IMR-90 (cell line): ENCODE measurements at regions not wholly inside any gene's neighbourhood (a gene's known extent, or its start where the extent isn't known, plus 50 kb on each side); places are given as distances from the start of the nearest gene placed in this dataset.

ENCODE experiments used
- ATAC-seq: fragments of 200-7000 bp; cut with Tn5 transposase; 2 replicates; pipeline ENCODE4 v1.9.1; 2020; ENCODE audit warnings: low read depth, mild to moderate bottlenecking, moderate library complexity
- BruUV-seq: library from RNA; stranded (reverse); fragments of 400-500 nt; replicated peaks from 2 replicates; lab custom pipeline; 2021; lab: Mats Ljungman, UMichigan
- CTCF ChIA-PET: fragments of 300-600 bp; formaldehyde crosslinking; extraction: SDS; loops from one replicate; lab custom pipeline; 2021; ENCODE audit warnings: antibody characterized with exemption; lab: Yijun Ruan, JAX
- POLR2A ChIA-PET: fragments of 300-600 bp; sonication (Branson Sonifier 250); formaldehyde crosslinking; loops from one replicate; lab custom pipeline; 2022; ENCODE audit warnings: antibody characterized with exemption; ENCODE audit not compliant: unreplicated experiment; lab: Charles Lee
- DNase-seq: peaks from one replicate; pipeline ENCODE4 v3.0.0; 2013
- H2AFZ ChIP-seq: replicated peaks from 2 replicates; pipeline ENCODE3; 2013; ENCODE audit warnings: low read length, mild to moderate bottlenecking; ENCODE audit not compliant: poor library complexity
- H2AK5ac ChIP-seq: 2 replicates; pipeline ENCODE4 v1.6.1; 2013; ENCODE audit warnings: low read depth, low read length, inconsistent platforms
- H2AK9ac ChIP-seq: replicated peaks from 2 replicates; pipeline ENCODE3; 2013; ENCODE audit warnings: mild to moderate bottlenecking, low read depth, low read length, moderate library complexity; ENCODE audit not compliant: poor library complexity
- H2BK120ac ChIP-seq: 2 replicates; pipeline ENCODE4 v1.6.1; 2013; ENCODE audit warnings: low read depth, low read length, inconsistent platforms
- H2BK15ac ChIP-seq: 3 replicates; pipeline ENCODE4 v1.6.1; 2013; ENCODE audit warnings: low read depth, low read length, inconsistent platforms
- H2BK20ac ChIP-seq: 2 replicates; pipeline ENCODE4 v1.6.1; 2013; ENCODE audit warnings: low read depth, mild to moderate bottlenecking, inconsistent platforms, low read length, moderate library complexity
- H2BK5ac ChIP-seq: 2 replicates; pipeline ENCODE4 v1.6.1; 2013; ENCODE audit warnings: mild to moderate bottlenecking, low read depth, low read length, inconsistent platforms; ENCODE audit not compliant: poor library complexity, severe bottlenecking
- H3K14ac ChIP-seq: replicated peaks from 2 replicates; pipeline ENCODE4 v1.6.1; 2013; ENCODE audit warnings: low read depth, low read length, inconsistent platforms
- H3K18ac ChIP-seq: 2 replicates; pipeline ENCODE4 v1.6.1; 2013; ENCODE audit warnings: low read depth, low read length, control low read depth
- H3K23ac ChIP-seq: 2 replicates; pipeline ENCODE4 v1.6.1; 2013; ENCODE audit warnings: low read depth, low read length, inconsistent platforms
- H3K27ac ChIP-seq: 2 replicates; pipeline ENCODE4 v1.5.1; 2013; ENCODE audit warnings: mild to moderate bottlenecking, control low read depth, low read length; ENCODE audit not compliant: insufficient read depth
- H3K27me3 ChIP-seq: 2 replicates; pipeline ENCODE4 v1.6.1; 2013; ENCODE audit warnings: low read length; ENCODE audit not compliant: control insufficient read depth, insufficient read depth
- H3K36me3 ChIP-seq: 2 replicates; pipeline ENCODE4 v1.6.1; 2013; ENCODE audit warnings: low read length, mixed read lengths; ENCODE audit not compliant: control insufficient read depth, insufficient read depth
- H3K4ac ChIP-seq: 2 replicates; pipeline ENCODE4 v1.6.1; 2013; ENCODE audit warnings: low read depth, low read length, inconsistent platforms
- H3K4me1 ChIP-seq: 2 replicates; pipeline ENCODE4 v1.6.1; 2013; ENCODE audit warnings: low read length, mixed read lengths; ENCODE audit not compliant: control insufficient read depth, insufficient read depth
- H3K4me2 ChIP-seq: 2 replicates; pipeline ENCODE4 v1.6.1; 2013; ENCODE audit warnings: low read depth, mild to moderate bottlenecking, control low read depth, low read length, moderate library complexity
- H3K4me3 ChIP-seq: 2 replicates; pipeline ENCODE4 v1.5.1; 2013; ENCODE audit warnings: low read depth, mild to moderate bottlenecking, control low read depth, low read length, moderate library complexity; ENCODE audit not compliant: insufficient read depth
- H3K56ac ChIP-seq: 2 replicates; pipeline ENCODE4 v1.6.1; 2013; ENCODE audit warnings: low read length, inconsistent platforms; ENCODE audit not compliant: insufficient read depth; ENCODE audit errors: extremely low read depth
- H3K79me1 ChIP-seq, 2 experiments: 2 replicates each; pipeline ENCODE4 v1.6.1; 2013; ENCODE audit warnings: low read length in 2 of 2, inconsistent platforms in 1 of 2, low read depth in 1 of 2
- H3K9ac ChIP-seq: 2 replicates; pipeline ENCODE4 v1.6.1; 2013; ENCODE audit warnings: low read depth, low read length, control low read depth
- H3K9me1 ChIP-seq: 2 replicates; pipeline ENCODE4 v1.6.1; 2013; ENCODE audit warnings: low read length, inconsistent platforms; ENCODE audit not compliant: insufficient read depth
- H3K9me3 ChIP-seq: 2 replicates; pipeline ENCODE4 v1.6.1; 2013; ENCODE audit warnings: low read length; ENCODE audit not compliant: control insufficient read depth, insufficient read depth
- H4K20me1 ChIP-seq: 2 replicates; pipeline ENCODE4 v1.6.1; 2013; ENCODE audit warnings: low read length, inconsistent platforms; ENCODE audit not compliant: insufficient read depth
- H4K5ac ChIP-seq: 2 replicates; pipeline ENCODE4 v1.6.1; 2013; ENCODE audit warnings: mild to moderate bottlenecking, low read depth, low read length, control low read depth
- H4K8ac ChIP-seq, 2 experiments: 2 replicates each; pipeline ENCODE4 v1.6.1; 2013; ENCODE audit warnings: low read depth in 2 of 2, low read length in 2 of 2, control low read depth in 1 of 2, inconsistent platforms in 1 of 2
- H4K91ac ChIP-seq: 2 replicates; pipeline ENCODE4 v1.6.1; 2013; ENCODE audit warnings: low read depth, low read length, inconsistent platforms; ENCODE audit not compliant: insufficient read depth
- CHD1 ChIP-seq: IDR thresholded peaks from 2 replicates; pipeline ENCODE4 v1.6.1; 2012; ENCODE audit warnings: low read depth, low read length, improper control_type of control experiment
- MXI1 ChIP-seq: IDR thresholded peaks from 2 replicates; pipeline ENCODE4 v1.6.1; 2012; ENCODE audit warnings: low read depth, mild to moderate bottlenecking, low read length, moderate library complexity, borderline replicate concordance
- WGBS, 2 experiments: methylation state at CpG; one replicate each; pipeline versions ENCODE4 v1.1.5 to v1.1.7; 2013; ENCODE audit warnings: missing lambda C conversion rate in 2 of 2; ENCODE audit not compliant: insufficient read length in 1 of 2; ENCODE audit errors: extremely low coverage in 2 of 2; 5-methylcytosine and 5-hydroxymethylcytosine counted together
- dilution Hi-C: fragments of 300-500 bp; cut with HindIII; formaldehyde crosslinking; loops from one replicate; pipeline ENCODE4 v1.14.3; 2018; ENCODE audit warnings: low sequenced_read_pairs; ENCODE audit not compliant: unreplicated experiment
- in situ Hi-C: fragments of 300-500 bp; cut with MboI; formaldehyde crosslinking; loops from 3 replicates; pipeline ENCODE4 v1.14.3; 2019; ENCODE audit warnings: low sequenced_read_pairs, inconsistent platforms, mixed read lengths
- intact Hi-C: fragments of 100-400 bp; cut with micrococcal nuclease; formaldehyde crosslinking; loops from 2 replicates; pipeline ENCODE4 v1.10.0; 2022

DNA sequence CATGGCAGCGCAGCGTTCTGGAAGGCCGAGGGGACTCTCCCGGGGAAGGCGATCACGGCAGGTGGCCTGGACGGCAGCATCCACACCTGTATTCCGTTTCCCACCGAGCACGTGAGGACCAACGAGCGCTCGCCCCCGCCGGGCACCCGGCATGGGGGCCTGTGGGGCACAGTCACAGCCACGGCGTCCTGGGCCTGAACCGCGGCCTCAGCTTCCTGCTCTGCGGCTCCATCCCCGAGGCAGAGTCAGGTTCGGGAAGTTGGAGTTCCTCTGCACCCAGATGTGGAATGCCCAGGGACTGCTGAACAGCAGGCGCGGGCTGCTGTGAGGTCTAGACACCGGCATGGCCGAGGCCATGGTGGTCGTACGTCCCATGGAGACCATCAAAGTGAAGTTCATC, 1713.9 kb downstream of the TP53TG3F start:
- in situ Hi-C loops (no loop called here), intact Hi-C loops (no loop called here), dilution Hi-C loops (no loop called here)
- no peak for TF ChIP-seq CHD1
- no peak for TF ChIP-seq MXI1
- Histone ChIP-seq H2AK9ac (no peak overlapping the region), H2BK20ac (no peak overlapping the region), H2BK120ac (no peak overlapping the region), H3K27ac (no peak overlapping the region), H3K9me1 (no peaks in the 10 kb centered on the region), H2BK15ac (no peak overlapping the region), H4K5ac (no peak overlapping the region), H2BK5ac (no peak overlapping the region), H3K4me2 (no peak overlapping the region), H3K4me1 (no peaks in the 10 kb centered on the region), H3K23ac (no peak overlapping the region), H3K14ac (no peak overlapping the region), H4K8ac (no peak overlapping the region), H3K4me3 (no peak overlapping the region), H3K9me3 (peaks cover 25% of the 10 kb centered on the region), H3K79me1 (no peaks in the 10 kb centered on the region), H2AFZ (no peak overlapping the region), H4K91ac (no peak overlapping the region), H3K56ac (no peak overlapping the region), H2AK5ac (no peak overlapping the region), H3K27me3 (no peaks in the 10 kb centered on the region), H3K36me3 (no peaks in the 10 kb centered on the region), H3K18ac (no peak overlapping the region), H4K20me1 (no peaks in the 10 kb centered on the region), H3K9ac (no peak overlapping the region), H3K4ac (no peak overlapping the region)
- CTCF ChIA-PET: no interaction called here
- POLR2A ChIA-PET: no interaction called here
- DNase-seq: no peak
- WGBS, 2 experiments: 91% methylated on average over 12 of the region's 29 CpGs; no CpG with 5 or more reads in 1 of the 2 experiments
- no TSS peak for BruUV-seq
- no peak for ATAC-seq
